H1 (cell line): ENCODE measurements at regions not wholly inside any gene's neighbourhood (a gene's known extent, or its start where the extent isn't known, plus 50 kb on each side); places are given as distances from the start of the nearest gene placed in this dataset.

Source experiments
- CTCF ChIA-PET: fragments of 300-600 bp; sonication (Branson Sonifier 250); formaldehyde crosslinking; loops from one replicate; lab custom pipeline; 2021; ENCODE audit not compliant: partially characterized antibody; lab: Charles Lee
- POLR2A ChIA-PET: fragments of 300-600 bp; sonication (Branson Sonifier 250); formaldehyde crosslinking; loops from one replicate; lab custom pipeline; 2021; ENCODE audit warnings: inconsistent platforms; ENCODE audit not compliant: partially characterized antibody; lab: Charles Lee
- DNase-seq, 2 experiments: peaks; one replicate each; pipeline versions ENCODE4 v3.0.0 to v3.0.0-alpha.2; 2010 to 2022; ENCODE audit warnings: low spot score in 2 of 2, low read depth in 1 of 2, mixed read lengths in 1 of 2
- FAIRE-seq: peaks from 2 replicates; lab custom pipeline; 2011; peaks lifted over from hg19 to GRCh38; lab: Jason Lieb, UNC
- H2AFZ ChIP-seq: 2 replicates; pipeline ENCODE4 v1.8.1; 2012; ENCODE audit warnings: low read length, inconsistent platforms
- H2AK5ac ChIP-seq: 2 replicates; pipeline ENCODE4 v1.6.1; 2013; ENCODE audit warnings: low read depth, low read length
- H2BK120ac ChIP-seq: replicated peaks from 2 replicates; pipeline ENCODE3; 2013; ENCODE audit warnings: low read depth, low read length, inconsistent platforms
- H2BK12ac ChIP-seq: 2 replicates; pipeline ENCODE4 v1.6.1; 2013; ENCODE audit warnings: low read depth, low read length
- H2BK15ac ChIP-seq: 2 replicates; pipeline ENCODE4 v1.6.1; 2013; ENCODE audit warnings: low read length
- H2BK20ac ChIP-seq: 2 replicates; pipeline ENCODE4 v1.6.1; 2013; ENCODE audit warnings: low read length
- H2BK5ac ChIP-seq: 2 replicates; pipeline ENCODE4 v1.6.1; 2013; ENCODE audit warnings: low read depth, low read length
- H3K14ac ChIP-seq: 2 replicates; pipeline ENCODE4 v1.6.1; 2013; ENCODE audit warnings: inconsistent platforms; ENCODE audit not compliant: insufficient read length
- H3K18ac ChIP-seq: 2 replicates; pipeline ENCODE4 v1.6.1; 2013; ENCODE audit warnings: low read length; ENCODE audit errors: extremely low read depth
- H3K23ac ChIP-seq: 2 replicates; pipeline ENCODE4 v1.6.1; 2013; ENCODE audit warnings: inconsistent platforms; ENCODE audit not compliant: insufficient read length
- H3K23me2 ChIP-seq: 2 replicates; pipeline ENCODE4 v1.6.1; 2013; ENCODE audit warnings: low read depth, low read length
- H3K27ac ChIP-seq: 2 replicates; pipeline ENCODE4 v1.6.1; 2011; ENCODE audit warnings: low read depth, low read length, inconsistent platforms
- H3K27me3 ChIP-seq, 4 experiments: replicated peaks in 1 of 4; 1 replicate in 1 of 4; 2 replicates in 3 of 4; pipeline versions ENCODE4 v1.6.1 to v1.8.1; 2011 to 2013; ENCODE audit warnings: low read length in 3 of 4, mild to moderate bottlenecking in 3 of 4, inconsistent platforms in 2 of 4, mixed read lengths in 2 of 4, moderate library complexity in 1 of 4; ENCODE audit not compliant: control insufficient read depth in 3 of 4, insufficient read depth in 3 of 4; ENCODE audit errors: extremely low read depth in 1 of 4
- H3K36me3 ChIP-seq, 4 experiments: 2 replicates each; pipeline versions ENCODE4 v1.6.1 to v1.8.1; 2011 to 2013; ENCODE audit warnings: mild to moderate bottlenecking in 4 of 4, low read length in 3 of 4, moderate library complexity in 2 of 4, control low read depth in 1 of 4, inconsistent platforms in 1 of 4; ENCODE audit not compliant: insufficient read depth in 4 of 4, control insufficient read depth in 2 of 4
- H3K4ac ChIP-seq: replicated peaks from 2 replicates; pipeline ENCODE3; 2013; ENCODE audit warnings: low read length, low read depth, mixed read lengths, inconsistent platforms; ENCODE audit not compliant: insufficient read length
- H3K4me1 ChIP-seq, 4 experiments: replicated peaks in 1 of 4; 1 replicate in 1 of 4; 2 replicates in 3 of 4; pipeline versions ENCODE4 v1.6.1 to v1.8.1; 2011 to 2013; ENCODE audit warnings: low read length in 3 of 4, inconsistent platforms in 2 of 4, mixed read lengths in 1 of 4; ENCODE audit not compliant: insufficient read depth in 4 of 4, control insufficient read depth in 3 of 4
- H3K4me2 ChIP-seq, 2 experiments: 2 replicates each; pipeline versions ENCODE4 v1.6.1 to v1.8.1; 2011 to 2013; ENCODE audit warnings: low read depth in 2 of 2, low read length in 2 of 2, control low read depth in 1 of 2, inconsistent platforms in 1 of 2, mild to moderate bottlenecking in 1 of 2; ENCODE audit not compliant: insufficient read depth in 1 of 2
- H3K4me3 ChIP-seq, 4 experiments: fragments of 200-600, 300-600 bp in 1 of 4; sonication (generic), shearing (Covaris generic), sonication (Bioruptor Twin) in 1 of 4; 2 replicates each; pipeline versions ENCODE4 v1.5.1 to v1.8.1; 2011 to 2016; ENCODE audit warnings: low read length in 4 of 4, low read depth in 3 of 4, control low read depth in 2 of 4, inconsistent platforms in 2 of 4, mild to moderate bottlenecking in 2 of 4, mixed read lengths in 1 of 4, moderate library complexity in 1 of 4; ENCODE audit not compliant: insufficient read depth in 2 of 4; ENCODE audit errors: extremely low read depth in 1 of 4
- H3K56ac ChIP-seq: replicated peaks from 2 replicates; pipeline ENCODE3; 2013; ENCODE audit warnings: low read depth, mild to moderate bottlenecking, mixed read lengths, low read length, inconsistent platforms; ENCODE audit not compliant: insufficient read length
- H3K79me1 ChIP-seq: 2 replicates; pipeline ENCODE4 v1.6.1; 2013; ENCODE audit warnings: low read depth, low read length, control low read depth
- H3K79me2 ChIP-seq, 2 experiments: 2 replicates each; pipeline versions ENCODE4 v1.6.1 to v1.8.1; 2012 to 2013; ENCODE audit warnings: low read length in 2 of 2, mild to moderate bottlenecking in 2 of 2, inconsistent platforms in 1 of 2; ENCODE audit not compliant: insufficient read depth in 2 of 2, control insufficient read depth in 1 of 2
- H3K9ac ChIP-seq, 4 experiments: replicated peaks in 1 of 4; 1 replicate in 1 of 4; 2 replicates in 3 of 4; pipeline versions ENCODE4 v1.6.1 to v1.8.1; 2011 to 2013; ENCODE audit warnings: low read depth in 3 of 4, low read length in 3 of 4, control low read depth in 2 of 4, mild to moderate bottlenecking in 2 of 4, moderate library complexity in 2 of 4, inconsistent platforms in 1 of 4; ENCODE audit errors: extremely low read depth in 1 of 4
- H3K9me3 ChIP-seq, 2 experiments: 2 replicates each; pipeline versions ENCODE4 v1.6.1 to v1.8.1; 2012 to 2013; ENCODE audit warnings: mild to moderate bottlenecking in 2 of 2, moderate library complexity in 2 of 2, control low read depth in 1 of 2, inconsistent platforms in 1 of 2, low read depth in 1 of 2, low read length in 1 of 2, mixed read lengths in 1 of 2; ENCODE audit not compliant: insufficient read depth in 2 of 2
- H4K20me1 ChIP-seq, 2 experiments: replicated peaks in 1 of 2; 2 replicates each; pipeline versions ENCODE3 to v1.8.1; 2011 to 2013; ENCODE audit warnings: inconsistent platforms in 2 of 2, low read length in 2 of 2, mild to moderate bottlenecking in 1 of 2; ENCODE audit not compliant: insufficient read depth in 2 of 2, control insufficient read depth in 1 of 2
- H4K5ac ChIP-seq: 2 replicates; pipeline ENCODE4 v1.6.1; 2013; ENCODE audit warnings: low read length, low read depth, mixed read lengths, inconsistent platforms; ENCODE audit not compliant: insufficient read length
- H4K8ac ChIP-seq: 2 replicates; pipeline ENCODE4 v1.8.0; 2013; ENCODE audit warnings: mild to moderate bottlenecking, moderate library complexity, low read length, inconsistent platforms; ENCODE audit not compliant: insufficient read depth; ENCODE audit errors: extremely low read depth
- H4K91ac ChIP-seq: replicated peaks from 2 replicates; pipeline ENCODE3; 2013; ENCODE audit warnings: low read length, mixed read lengths, inconsistent platforms; ENCODE audit not compliant: insufficient read length
- BACH1 ChIP-seq: IDR thresholded peaks from 2 replicates; pipeline ENCODE4 v1.6.1; 2012; ENCODE audit warnings: low read length, improper control_type of control experiment
- BCL11A ChIP-seq, 2 experiments: IDR thresholded peaks; one replicate each; pipeline ENCODE4 v1.6.1; 2011; ENCODE audit warnings: low read depth in 2 of 2, low read length in 2 of 2, mild to moderate bottlenecking in 2 of 2
- CBX5 ChIP-seq: fragments of 300-800, 300-1000 bp; sonication (generic); IDR thresholded peaks from 2 replicates; pipeline ENCODE4 v1.7.1; 2016; ENCODE audit warnings: antibody characterized with exemption, low read length, low read depth
- EZH2 ChIP-seq: fragments of 200-600 bp; sonication (generic); IDR thresholded peaks from 2 replicates; pipeline ENCODE4 v1.7.1; 2012; ENCODE audit warnings: low read depth, mild to moderate bottlenecking, moderate library complexity, low read length, inconsistent platforms; ENCODE audit not compliant: severe bottlenecking
- FOSL1 ChIP-seq: IDR thresholded peaks from 2 replicates; pipeline ENCODE4 v1.6.1; 2011; ENCODE audit warnings: mild to moderate bottlenecking, low read depth, low read length, moderate library complexity; ENCODE audit not compliant: insufficient read depth
- RFX5 ChIP-seq: IDR thresholded peaks from 2 replicates; pipeline ENCODE4 v1.6.1; 2011; ENCODE audit warnings: low read depth, low read length, improper control_type of control experiment, borderline replicate concordance
- TAF1 ChIP-seq: IDR thresholded peaks from 2 replicates; pipeline ENCODE4 v1.6.1; 2011; ENCODE audit warnings: mild to moderate bottlenecking, low read depth, low read length
- TBP ChIP-seq: IDR thresholded peaks from 2 replicates; pipeline ENCODE4 v1.6.1; 2011; ENCODE audit warnings: low read depth, low read length, improper control_type of control experiment
- WGBS, 2 experiments: shearing (Covaris generic) in 1 of 2; methylation state at CpG; one replicate each; pipeline versions ENCODE4 v1.1.6 to v1.1.7; 2013 to 2015; ENCODE audit warnings: low lambda C conversion rate in 2 of 2, mixed read lengths in 2 of 2, inconsistent platforms in 1 of 2, low coverage in 1 of 2, missing lambda C conversion rate in 1 of 2; ENCODE audit not compliant: insufficient replicate concordance in 2 of 2, insufficient coverage in 1 of 2, insufficient read length in 1 of 2; ENCODE audit errors: extremely low coverage in 1 of 2, missing lambda C conversion rate in 1 of 2; 5-methylcytosine and 5-hydroxymethylcytosine counted together
- TF ChIP-seq, protein P1 (sequence below): IDR thresholded peaks from 2 replicates; pipeline ENCODE4 v1.6.1; 2012; ENCODE audit warnings: low read length, inconsistent platforms
- TF ChIP-seq, protein P2 (sequence below), 3 experiments: IDR thresholded peaks; 1 replicate in 2 of 3; 2 replicates in 1 of 3; pipeline versions ENCODE4 v1.5.1 to v1.6.1; 2011; ENCODE audit warnings: low read length in 3 of 3, mild to moderate bottlenecking in 3 of 3, inconsistent platforms in 2 of 3, low read depth in 1 of 3, moderate library complexity in 1 of 3; ENCODE audit not compliant: insufficient read depth in 1 of 3; ENCODE audit errors: control extremely low read depth in 1 of 3

DNA sequence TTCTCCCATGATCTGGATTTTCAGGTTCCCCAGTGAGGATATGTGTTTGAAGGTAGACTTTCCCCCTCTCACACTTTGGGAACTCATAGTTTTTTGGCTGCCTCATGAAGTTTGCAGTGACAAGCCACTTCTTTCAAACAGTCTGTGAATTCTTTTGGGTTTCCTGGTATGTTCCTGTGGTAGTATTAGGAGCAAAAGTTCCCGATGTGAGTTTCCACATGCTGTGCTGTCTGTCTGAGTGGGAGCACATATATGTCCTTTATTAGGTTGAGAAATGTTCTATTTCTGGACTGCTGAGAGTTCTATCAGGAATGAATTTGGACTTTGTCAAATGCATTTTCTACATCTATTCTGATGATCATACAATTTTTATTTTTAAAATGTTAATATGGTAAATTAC, 273.2 kb upstream of the TARS1 start:
- CTCF ChIA-PET = interaction anchor here (0.7 to 2.1 kb wide), 12 partner anchors 8 to 1251 kb away, joined by 3 to 13 read pairs (median 4); no protein-coding TSS in a partner anchor
- no peak for FAIRE-seq
- TF ChIP-seq BCL11A (IDR thresholded peaks at IDR 0.05; ENCODE audit: low read depth in 2 of 2, low read length in 2 of 2) = no peak
- TF ChIP-seq RFX5 = no peak
- no peak for TF ChIP-seq TBP
- TF ChIP-seq FOSL1 = no peak
- no peak for TF ChIP-seq TAF1
- no peak for TF ChIP-seq EZH2
- TF ChIP-seq BACH1 = no peak
- TF ChIP-seq CBX5 = no peak
- TF ChIP-seq, protein P1, sequence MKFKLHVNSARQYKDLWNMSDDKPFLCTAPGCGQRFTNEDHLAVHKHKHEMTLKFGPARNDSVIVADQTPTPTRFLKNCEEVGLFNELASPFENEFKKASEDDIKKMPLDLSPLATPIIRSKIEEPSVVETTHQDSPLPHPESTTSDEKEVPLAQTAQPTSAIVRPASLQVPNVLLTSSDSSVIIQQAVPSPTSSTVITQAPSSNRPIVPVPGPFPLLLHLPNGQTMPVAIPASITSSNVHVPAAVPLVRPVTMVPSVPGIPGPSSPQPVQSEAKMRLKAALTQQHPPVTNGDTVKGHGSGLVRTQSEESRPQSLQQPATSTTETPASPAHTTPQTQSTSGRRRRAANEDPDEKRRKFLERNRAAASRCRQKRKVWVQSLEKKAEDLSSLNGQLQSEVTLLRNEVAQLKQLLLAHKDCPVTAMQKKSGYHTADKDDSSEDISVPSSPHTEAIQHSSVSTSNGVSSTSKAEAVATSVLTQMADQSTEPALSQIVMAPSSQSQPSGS = no peak
- TF ChIP-seq, protein P2, sequence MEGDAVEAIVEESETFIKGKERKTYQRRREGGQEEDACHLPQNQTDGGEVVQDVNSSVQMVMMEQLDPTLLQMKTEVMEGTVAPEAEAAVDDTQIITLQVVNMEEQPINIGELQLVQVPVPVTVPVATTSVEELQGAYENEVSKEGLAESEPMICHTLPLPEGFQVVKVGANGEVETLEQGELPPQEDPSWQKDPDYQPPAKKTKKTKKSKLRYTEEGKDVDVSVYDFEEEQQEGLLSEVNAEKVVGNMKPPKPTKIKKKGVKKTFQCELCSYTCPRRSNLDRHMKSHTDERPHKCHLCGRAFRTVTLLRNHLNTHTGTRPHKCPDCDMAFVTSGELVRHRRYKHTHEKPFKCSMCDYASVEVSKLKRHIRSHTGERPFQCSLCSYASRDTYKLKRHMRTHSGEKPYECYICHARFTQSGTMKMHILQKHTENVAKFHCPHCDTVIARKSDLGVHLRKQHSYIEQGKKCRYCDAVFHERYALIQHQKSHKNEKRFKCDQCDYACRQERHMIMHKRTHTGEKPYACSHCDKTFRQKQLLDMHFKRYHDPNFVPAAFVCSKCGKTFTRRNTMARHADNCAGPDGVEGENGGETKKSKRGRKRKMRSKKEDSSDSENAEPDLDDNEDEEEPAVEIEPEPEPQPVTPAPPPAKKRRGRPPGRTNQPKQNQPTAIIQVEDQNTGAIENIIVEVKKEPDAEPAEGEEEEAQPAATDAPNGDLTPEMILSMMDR (IDR thresholded peaks at IDR 0.05; ENCODE audit: control extremely low read depth in 1 of 3, insufficient read depth in 1 of 3, low read depth in 1 of 3, low read length in 3 of 3) = no peak

More for the DNA sequence above, 273.2 kb upstream of the TARS1 start:
- no peaks in the 10 kb centered on the region for H4K20me1 ChIP-seq
- no peak overlapping the region for H3K23ac ChIP-seq
- no peaks in the 10 kb centered on the region for H3K79me1 ChIP-seq
- H3K4me2 ChIP-seq = no peak overlapping the region
- 95% methylated on average over 1 of the region's 1 CpG; no CpG with 5 or more reads in 1 of the 2 experiments for WGBS, 2 experiments
- H3K27me3 ChIP-seq = no peaks in the 10 kb centered on the region
- H3K4ac ChIP-seq = no peak overlapping the region
- H3K9ac ChIP-seq = no peak overlapping the region
- H4K5ac ChIP-seq = no peak overlapping the region
- H3K27ac ChIP-seq = no peak overlapping the region
- no peak overlapping the region for H2AFZ ChIP-seq
- H3K79me2 ChIP-seq = no peaks in the 10 kb centered on the region
- no peak overlapping the region for H4K8ac ChIP-seq
- POLR2A ChIA-PET = interaction anchor here (0.5 kb wide), 1 partner anchor 668 kb away, joined by 3 read pairs; no protein-coding TSS in a partner anchor
- H2BK15ac ChIP-seq = no peak overlapping the region
- no peak overlapping the region for H2BK20ac ChIP-seq
- no peak overlapping the region for H3K56ac ChIP-seq
- H3K18ac ChIP-seq = no peak overlapping the region
- DNase-seq = no peak
- no peak overlapping the region for H2BK5ac ChIP-seq
- no peak overlapping the region for H3K4me3 ChIP-seq
- no peak overlapping the region for H2AK5ac ChIP-seq
- no peak overlapping the region for H2BK12ac ChIP-seq
- no peak overlapping the region for H3K14ac ChIP-seq
- no peaks in the 10 kb centered on the region for H3K4me1 ChIP-seq
- H3K9me3 ChIP-seq = peaks cover 0 to 13% of the 10 kb centered on the region in 2 experiments; a peak in 3 of 4 replicates
- no peak overlapping the region for H2BK120ac ChIP-seq
- H3K23me2 ChIP-seq = no peaks in the 10 kb centered on the region
- no peak overlapping the region for H4K91ac ChIP-seq
- H3K36me3 ChIP-seq = no peaks in the 10 kb centered on the region
